C4-2B (cell line): ENCODE measurements at regions not wholly inside any gene's neighbourhood (a gene's known extent, or its start where the extent isn't known, plus 50 kb on each side); places are given as distances from the start of the nearest gene placed in this dataset.
A peak's percentile ranks its signal among the peaks of the same experiment; 100 is the strongest.

Experiments used
- H3K27ac ChIP-seq: fragments of 450-650 bp; 2 replicates; pipeline ENCODE4 v1.5.1; 2017
- ZFX ChIP-seq: fragments of 450-650 bp; IDR thresholded peaks from 2 replicates; pipeline ENCODE4 v1.6.1; 2017
- TF ChIP-seq, protein P1 (sequence below): fragments of 450-650 bp; conservative IDR thresholded peaks from 2 replicates; pipeline ENCODE4 v1.5.1; 2017; ENCODE audit warnings: mild to moderate bottlenecking

DNA sequence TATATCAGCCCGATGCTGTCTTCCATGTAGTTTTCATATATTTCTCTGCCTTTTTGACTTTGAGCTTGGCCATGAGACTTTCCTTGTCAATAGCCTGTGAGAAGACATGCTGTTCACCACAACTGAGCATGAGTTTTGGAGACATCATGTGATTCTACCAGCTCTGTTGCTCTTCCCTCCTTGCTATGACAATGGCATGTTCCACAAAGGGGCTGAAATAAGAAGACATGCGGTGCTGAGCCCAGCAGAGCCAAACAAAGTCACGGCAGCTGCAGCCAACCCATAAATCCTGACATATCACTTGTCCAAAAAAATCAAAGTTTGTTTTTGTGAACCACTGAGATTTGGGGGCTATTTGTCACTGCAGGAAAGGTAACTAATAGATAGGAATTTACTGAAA lies 343.4 kb upstream of the KITLG start:
- H3K27ac ChIP-seq: peak overlapping the region; percentile 92; the same call in 1 of the 2 replicates
- TF ChIP-seq, protein P1, sequence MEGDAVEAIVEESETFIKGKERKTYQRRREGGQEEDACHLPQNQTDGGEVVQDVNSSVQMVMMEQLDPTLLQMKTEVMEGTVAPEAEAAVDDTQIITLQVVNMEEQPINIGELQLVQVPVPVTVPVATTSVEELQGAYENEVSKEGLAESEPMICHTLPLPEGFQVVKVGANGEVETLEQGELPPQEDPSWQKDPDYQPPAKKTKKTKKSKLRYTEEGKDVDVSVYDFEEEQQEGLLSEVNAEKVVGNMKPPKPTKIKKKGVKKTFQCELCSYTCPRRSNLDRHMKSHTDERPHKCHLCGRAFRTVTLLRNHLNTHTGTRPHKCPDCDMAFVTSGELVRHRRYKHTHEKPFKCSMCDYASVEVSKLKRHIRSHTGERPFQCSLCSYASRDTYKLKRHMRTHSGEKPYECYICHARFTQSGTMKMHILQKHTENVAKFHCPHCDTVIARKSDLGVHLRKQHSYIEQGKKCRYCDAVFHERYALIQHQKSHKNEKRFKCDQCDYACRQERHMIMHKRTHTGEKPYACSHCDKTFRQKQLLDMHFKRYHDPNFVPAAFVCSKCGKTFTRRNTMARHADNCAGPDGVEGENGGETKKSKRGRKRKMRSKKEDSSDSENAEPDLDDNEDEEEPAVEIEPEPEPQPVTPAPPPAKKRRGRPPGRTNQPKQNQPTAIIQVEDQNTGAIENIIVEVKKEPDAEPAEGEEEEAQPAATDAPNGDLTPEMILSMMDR: no peak

DNA sequence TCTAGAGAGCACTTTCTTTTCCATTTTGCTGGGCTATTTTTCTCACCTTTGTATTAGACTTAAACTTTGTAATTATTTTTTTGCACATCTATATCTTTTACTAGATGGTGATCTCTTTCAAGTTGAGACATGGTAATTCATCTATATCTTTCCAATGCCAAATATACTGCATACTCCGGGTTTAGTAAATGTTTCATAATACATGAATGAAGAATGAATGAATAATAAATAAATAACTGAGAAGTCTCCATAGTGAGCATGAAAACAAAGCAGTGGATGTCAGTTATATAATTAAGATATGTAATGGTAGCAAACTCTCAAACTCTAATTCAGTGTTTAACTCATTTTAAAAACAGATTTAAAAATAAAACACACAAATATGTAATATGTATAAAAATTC lies 342.5 kb upstream of the KITLG start:
- TF ChIP-seq, protein P1: no peak
- no peak for TF ChIP-seq ZFX
- no peak overlapping the region for H3K27ac ChIP-seq

DNA sequence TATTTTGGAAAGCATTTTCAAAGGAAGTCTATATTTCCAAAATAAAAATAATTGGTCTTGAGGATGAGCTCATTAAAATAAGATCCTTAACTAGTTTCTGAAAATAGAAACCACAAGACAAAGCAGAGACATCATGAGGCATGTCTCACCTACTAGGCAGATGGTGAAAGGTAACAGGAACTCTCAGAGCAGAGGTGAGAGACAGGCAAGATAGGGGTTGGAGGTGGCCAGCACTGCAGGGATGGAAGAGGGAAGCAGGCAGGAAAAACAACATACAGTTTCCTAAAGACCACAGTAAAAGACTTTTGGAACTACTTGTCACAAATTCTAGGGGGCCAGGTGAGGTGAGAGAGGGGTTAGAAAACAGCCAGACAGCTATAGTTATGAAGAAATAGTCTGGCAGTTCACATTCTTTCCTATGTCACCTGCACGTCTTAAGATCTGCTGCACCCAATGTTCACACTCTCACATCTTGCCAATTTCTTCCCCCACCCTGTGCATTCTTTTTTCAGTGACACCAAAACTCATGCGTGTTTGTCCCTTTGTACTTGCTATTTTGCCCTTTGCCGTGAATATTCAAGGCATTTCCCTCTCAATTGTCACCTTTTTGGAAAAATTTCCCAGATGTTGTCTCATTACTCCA lies 341.7 kb upstream of the KITLG start:
- TF ChIP-seq ZFX: no peak
- TF ChIP-seq, protein P1: no peak
- no peak overlapping the region; the same call in 1 of the 2 replicates for H3K27ac ChIP-seq

DNA sequence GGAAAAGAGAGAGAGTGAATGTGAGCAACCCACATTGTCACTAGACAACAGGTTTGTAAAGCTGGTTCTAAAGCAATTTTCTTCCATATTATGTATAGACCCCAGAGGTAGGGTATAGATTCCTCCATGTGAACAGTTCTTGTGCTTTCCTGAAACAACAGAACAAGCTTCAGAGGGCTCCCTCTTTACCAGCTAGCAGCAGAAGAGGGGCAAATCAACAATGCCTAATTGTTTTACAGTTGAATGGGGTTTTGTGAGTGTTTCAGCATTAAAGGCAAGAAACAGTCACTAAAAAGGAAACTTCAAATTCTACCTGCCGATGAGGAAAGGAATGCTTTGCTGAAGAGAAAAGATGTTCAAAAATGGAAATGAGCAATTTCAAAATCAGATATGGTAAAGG lies 341.2 kb upstream of the KITLG start:
- TF ChIP-seq, protein P1: no peak
- TF ChIP-seq ZFX: no peak
- H3K27ac ChIP-seq: no peak overlapping the region

DNA sequence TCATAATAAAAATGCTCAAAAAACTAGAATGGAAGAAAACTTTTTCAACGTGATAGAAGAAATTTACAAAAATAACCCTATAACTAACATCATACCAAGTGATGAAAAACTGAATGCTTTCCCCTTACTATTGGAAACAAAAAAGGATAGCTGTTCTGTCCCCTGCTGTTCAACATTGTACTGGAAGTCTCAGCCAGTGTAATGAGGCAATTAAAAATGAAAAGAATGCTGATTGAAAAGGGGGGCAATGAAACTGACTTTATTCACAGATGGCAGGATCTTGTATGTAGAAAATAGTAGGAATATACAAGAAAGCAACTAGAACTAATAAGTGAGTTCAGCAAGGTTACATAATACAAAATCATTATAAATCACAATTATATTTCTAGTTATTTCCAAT lies 337.9 kb upstream of the KITLG start:
- no peak for TF ChIP-seq ZFX
- TF ChIP-seq, protein P1: no peak
- no peak overlapping the region for H3K27ac ChIP-seq

DNA sequence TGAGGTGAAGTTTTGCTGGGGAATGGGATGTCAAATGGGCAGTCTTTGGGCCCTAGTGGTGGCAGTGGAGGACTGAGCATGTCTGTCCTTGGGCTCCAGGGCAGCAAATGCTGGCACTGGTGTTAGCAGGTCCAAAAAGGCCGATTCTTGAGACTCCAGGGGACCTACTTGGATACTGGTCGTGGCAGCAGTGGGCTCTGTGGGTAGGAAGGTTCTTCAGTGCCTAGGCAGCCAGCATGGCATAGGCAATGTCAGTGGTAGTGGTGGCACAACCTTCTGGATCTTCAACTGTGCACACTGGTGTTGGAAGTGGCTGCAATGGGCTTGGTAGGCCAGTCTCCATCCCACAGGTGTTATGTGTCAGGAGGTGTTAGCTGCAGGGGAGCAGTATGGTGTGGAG lies 334.7 kb upstream of the KITLG start:
- no peak overlapping the region for H3K27ac ChIP-seq
- no peak for TF ChIP-seq ZFX
- TF ChIP-seq, protein P1: no peak

DNA sequence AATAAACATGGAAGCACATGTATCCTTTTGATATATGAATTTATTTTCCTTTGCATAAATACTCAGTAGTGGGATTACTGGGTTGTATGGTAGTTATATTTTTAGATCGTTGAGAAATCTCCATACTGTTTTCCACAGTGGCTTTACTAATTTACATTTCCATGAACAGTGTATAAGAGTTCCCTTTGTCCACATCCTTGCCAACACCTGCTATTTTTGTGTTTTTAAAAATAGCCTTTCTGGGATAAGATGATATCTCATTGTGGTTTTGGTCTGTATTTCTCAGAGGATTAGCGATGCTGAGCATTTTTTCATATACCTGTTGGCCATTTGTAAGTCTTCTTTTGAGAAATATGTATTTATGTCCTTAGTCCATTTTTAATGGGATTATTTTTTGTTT lies 329.2 kb upstream of the KITLG start:
- TF ChIP-seq, protein P1: no peak
- TF ChIP-seq ZFX: no peak
- H3K27ac ChIP-seq: no peak overlapping the region
